ENCODE measurements at regions not wholly inside any gene's neighbourhood (a gene's known extent, or its start where the extent isn't known, plus 50 kb on each side); places are given as distances from the start of the nearest gene placed in this dataset.

DNA sequence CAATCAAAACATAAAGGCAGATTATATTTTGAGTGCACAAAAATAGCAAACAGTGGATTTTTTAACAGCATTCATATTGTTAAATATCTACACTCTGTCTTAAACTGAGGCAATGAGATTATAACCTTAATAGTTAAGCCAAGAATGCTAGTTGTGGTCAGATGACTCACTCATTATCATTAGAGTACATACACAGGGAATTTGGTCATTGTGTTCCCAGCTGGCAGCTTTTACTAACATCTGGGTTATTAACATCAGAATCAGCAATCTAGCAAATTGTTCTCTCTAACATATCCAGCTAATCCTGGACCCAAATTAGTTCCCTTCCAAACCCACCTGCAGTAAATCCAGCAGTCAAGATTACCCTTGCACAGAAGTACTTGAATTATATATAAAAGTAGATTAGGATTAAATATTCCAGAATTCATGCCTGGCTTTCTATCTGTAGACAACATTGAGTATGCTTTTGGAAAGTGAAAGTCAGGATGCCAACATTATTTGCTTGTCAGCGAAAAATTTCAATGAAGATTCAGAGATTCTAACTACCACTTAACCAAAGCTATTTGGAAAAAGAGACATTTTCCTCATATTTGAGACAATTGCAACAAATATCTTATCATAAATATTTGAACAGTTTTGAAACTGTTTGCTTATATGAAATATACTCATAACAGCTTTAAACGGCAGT lies 1035.6 kb upstream of the PHF14 start:
- TF ChIP-seq, protein P1, sequence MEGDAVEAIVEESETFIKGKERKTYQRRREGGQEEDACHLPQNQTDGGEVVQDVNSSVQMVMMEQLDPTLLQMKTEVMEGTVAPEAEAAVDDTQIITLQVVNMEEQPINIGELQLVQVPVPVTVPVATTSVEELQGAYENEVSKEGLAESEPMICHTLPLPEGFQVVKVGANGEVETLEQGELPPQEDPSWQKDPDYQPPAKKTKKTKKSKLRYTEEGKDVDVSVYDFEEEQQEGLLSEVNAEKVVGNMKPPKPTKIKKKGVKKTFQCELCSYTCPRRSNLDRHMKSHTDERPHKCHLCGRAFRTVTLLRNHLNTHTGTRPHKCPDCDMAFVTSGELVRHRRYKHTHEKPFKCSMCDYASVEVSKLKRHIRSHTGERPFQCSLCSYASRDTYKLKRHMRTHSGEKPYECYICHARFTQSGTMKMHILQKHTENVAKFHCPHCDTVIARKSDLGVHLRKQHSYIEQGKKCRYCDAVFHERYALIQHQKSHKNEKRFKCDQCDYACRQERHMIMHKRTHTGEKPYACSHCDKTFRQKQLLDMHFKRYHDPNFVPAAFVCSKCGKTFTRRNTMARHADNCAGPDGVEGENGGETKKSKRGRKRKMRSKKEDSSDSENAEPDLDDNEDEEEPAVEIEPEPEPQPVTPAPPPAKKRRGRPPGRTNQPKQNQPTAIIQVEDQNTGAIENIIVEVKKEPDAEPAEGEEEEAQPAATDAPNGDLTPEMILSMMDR (IDR thresholded peaks at IDR 0.05): no peak
- TF ChIP-seq POLR2AphosphoS5 (IDR thresholded peaks at IDR 0.05) (no peak), POLR2A (IDR thresholded peaks at IDR 0.05) (no peak)
- Histone ChIP-seq H3K4me1 (no peaks in the 10 kb centered on the region), H3K9me3 (no peaks in the 10 kb centered on the region), H3K36me3 (no peaks in the 10 kb centered on the region), H3K27ac (no peak overlapping the region), H3K4me3 (no peak overlapping the region), H3K27me3 (no peaks in the 10 kb centered on the region)
- intact Hi-C loops (cut with DNase I; ENCODE audit: low total_unique reads): no loop called here
- DNase-seq (ENCODE audit: low spot score in 2 of 2): no peak

GRCh38 chr7:9939176-9939575 lies 1034.5 kb upstream of the PHF14 start:
- Histone ChIP-seq H3K4me3 (no peak overlapping the region), H3K4me1 (no peaks in the 10 kb centered on the region), H3K9me3 (no peaks in the 10 kb centered on the region), H3K27me3 (no peaks in the 10 kb centered on the region), H3K36me3 (no peaks in the 10 kb centered on the region), H3K27ac (no peak overlapping the region)
- TF ChIP-seq POLR2A (IDR thresholded peaks at IDR 0.05): no peak
- TF ChIP-seq POLR2AphosphoS5 (IDR thresholded peaks at IDR 0.05): no peak
- TF ChIP-seq, protein P1 (IDR thresholded peaks at IDR 0.05): no peak
- intact Hi-C loops (cut with DNase I; ENCODE audit: low total_unique reads): no loop called here
- DNase-seq (ENCODE audit: low spot score in 2 of 2): no peak

- no peak overlapping the region for H3K4me3 ChIP-seq
- no peaks in the 10 kb centered on the region for H3K36me3 ChIP-seq
- no peak overlapping the region for H3K27ac ChIP-seq
- no peaks in the 10 kb centered on the region for H3K4me1 ChIP-seq
- no peaks in the 10 kb centered on the region for H3K9me3 ChIP-seq
- intact Hi-C loops (cut with DNase I; ENCODE audit: low total_unique reads): no loop called here
- TF ChIP-seq POLR2A (IDR thresholded peaks at IDR 0.05) (no peak), POLR2AphosphoS5 (IDR thresholded peaks at IDR 0.05) (no peak)
- TF ChIP-seq, protein P1 (IDR thresholded peaks at IDR 0.05): no peak
- H3K27me3 ChIP-seq: no peaks in the 10 kb centered on the region
- DNase-seq (ENCODE audit: low spot score in 2 of 2): no peak
Measured at GRCh38 chr7:9945131-9945530, 1028.5 kb upstream of the PHF14 start.

- TF ChIP-seq POLR2A (IDR thresholded peaks at IDR 0.05) (no peak), POLR2AphosphoS5 (IDR thresholded peaks at IDR 0.05) (no peak)
- TF ChIP-seq, protein P1 (IDR thresholded peaks at IDR 0.05): no peak
- intact Hi-C loops (cut with DNase I; ENCODE audit: low total_unique reads): no loop called here
Measured at GRCh38 chr7:9945857-9946256, 1027.8 kb upstream of the PHF14 start.

GRCh38 chr7:9955138-9955537 lies 1018.5 kb upstream of the PHF14 start:
- intact Hi-C loops (cut with DNase I; ENCODE audit: low total_unique reads): no loop called here
- H3K4me1 ChIP-seq: no peaks in the 10 kb centered on the region
- TF ChIP-seq POLR2A (IDR thresholded peaks at IDR 0.05) (no peak), POLR2AphosphoS5 (IDR thresholded peaks at IDR 0.05) (no peak)
- TF ChIP-seq, protein P1 (IDR thresholded peaks at IDR 0.05): no peak
- H3K27me3 ChIP-seq: no peaks in the 10 kb centered on the region
- H3K4me3 ChIP-seq: no peak overlapping the region
- no peak for DNase-seq (ENCODE audit: low spot score in 2 of 2)
- no peak overlapping the region for H3K27ac ChIP-seq
- H3K36me3 ChIP-seq: no peaks in the 10 kb centered on the region
- peaks cover 0 to 9% of the 10 kb centered on the region in 2 donors for H3K9me3 ChIP-seq

More at GRCh38 chr7:9945857-9946256, 1027.8 kb upstream of the PHF14 start:
- Histone ChIP-seq H3K9me3 (no peaks in the 10 kb centered on the region), H3K27me3 (no peaks in the 10 kb centered on the region), H3K4me1 (no peaks in the 10 kb centered on the region), H3K4me3 (no peak overlapping the region), H3K27ac (no peak overlapping the region), H3K36me3 (no peaks in the 10 kb centered on the region)
- no peak for DNase-seq (ENCODE audit: low spot score in 2 of 2)
